Ascending aorta (tissue), 2 donors: ENCODE measurements at regions not wholly inside any gene's neighbourhood (a gene's known extent, or its start where the extent isn't known, plus 50 kb on each side); places are given as distances from the start of the nearest gene placed in this dataset.
"Not testable (repeated sequence)": the region's sequence is repeated elsewhere in the genome, so short reads cannot be mapped to it uniquely, and the experiment has no call there.

Experiments used
- DNase-seq, 2 donors: peaks; one replicate each; pipeline ENCODE4 v3.0.0-alpha.2; 2019; ENCODE audit warnings: low spot score in 2 of 2
- H3K27ac ChIP-seq, 2 donors: fragments of 200-600 bp; sonication (generic); one replicate each; pipeline ENCODE4 v1.5.1; 2016 to 2017; ENCODE audit warnings: mild to moderate bottlenecking in 1 of 2
- H3K27me3 ChIP-seq: fragments of 200-600 bp; sonication (generic); one replicate; pipeline ENCODE4 v1.5.1; 2017
- H3K36me3 ChIP-seq, 2 donors: fragments of 200-600 bp; sonication (generic); one replicate each; pipeline ENCODE4 v1.5.1; 2016
- H3K4me1 ChIP-seq, 2 donors: fragments of 200-600 bp; sonication (generic); one replicate each; pipeline ENCODE4 v1.5.1; 2016 to 2017; ENCODE audit warnings: mild to moderate bottlenecking in 1 of 2
- H3K4me3 ChIP-seq, 2 donors: fragments of 200-600 bp; sonication (generic); one replicate each; pipeline ENCODE4 v1.5.1; 2016 to 2017; ENCODE audit warnings: mild to moderate bottlenecking in 1 of 2
- H3K9me3 ChIP-seq, 2 donors: fragments of 200-600 bp; sonication (generic); one replicate each; pipeline ENCODE4 v1.5.1; 2016
- CTCF ChIP-seq, 3 experiments: fragments of 200-600 bp in 2 of 3; fragments of 450-650 bp in 1 of 3; sonication (generic) in 2 of 3; IDR thresholded peaks; one replicate each; pipeline ENCODE4 v1.5.1; 2016 to 2019; ENCODE audit warnings: antibody characterized with exemption in 3 of 3, mild to moderate bottlenecking in 1 of 3, moderate library complexity in 1 of 3
- intact Hi-C: fragments of 100-400 bp; cut with DNase I; formaldehyde crosslinking; loops from one replicate; pipeline ENCODE4 v1.15.1; 2023

GRCh38 chr5:50898966-50899365, 232.5 kb downstream of the PARP8 start:
- no peak for DNase-seq
- Histone ChIP-seq H3K27me3 (no peaks in the 10 kb centered on the region), H3K27ac (no peak overlapping the region), H3K36me3 (no peaks in the 10 kb centered on the region), H3K4me1 (no peaks in the 10 kb centered on the region), H3K9me3 (no peaks in the 10 kb centered on the region), H3K4me3 (no peak overlapping the region)
- intact Hi-C loops: no loop called here
- TF ChIP-seq CTCF (IDR thresholded peaks at IDR 0.05): no peak

DNA sequence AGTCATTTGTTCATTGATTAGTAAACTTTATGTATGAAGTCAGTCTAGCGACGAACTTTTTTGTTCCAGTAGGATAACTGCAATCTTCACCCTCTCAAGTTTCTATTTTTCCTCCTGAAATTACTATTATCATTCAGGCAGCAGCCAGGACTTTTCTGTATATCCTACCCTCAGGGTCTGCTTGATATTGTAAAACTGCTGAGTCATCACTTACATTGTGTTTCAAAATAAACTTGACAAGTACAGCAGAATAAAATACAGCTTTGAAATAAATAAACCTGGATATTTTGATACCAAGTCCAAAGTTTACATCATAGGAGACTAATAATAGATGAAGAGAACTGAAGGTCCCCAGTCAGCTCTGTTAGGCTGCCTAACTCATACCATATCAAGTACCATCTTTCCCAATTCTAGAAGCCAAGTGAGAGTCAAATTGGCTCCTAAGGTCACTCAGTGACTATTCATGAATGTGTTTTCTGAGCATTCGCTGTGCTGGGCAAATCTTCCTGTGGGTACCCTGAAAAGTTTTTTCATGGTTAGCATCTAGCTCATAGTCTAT, 234.6 kb downstream of the PARP8 start:
- intact Hi-C loops: no loop called here
- TF ChIP-seq CTCF (IDR thresholded peaks at IDR 0.05): no peak

GRCh38 chr5:50903651-50904050, 237.2 kb downstream of the PARP8 start:
- Histone ChIP-seq H3K4me1 (no peaks in the 10 kb centered on the region), H3K36me3 (no peaks in the 10 kb centered on the region), H3K4me3 (no peak overlapping the region), H3K27me3 (no peaks in the 10 kb centered on the region), H3K27ac (no peak overlapping the region), H3K9me3 (no peaks in the 10 kb centered on the region)
- TF ChIP-seq CTCF (IDR thresholded peaks at IDR 0.05): no peak
- intact Hi-C loops: no loop called here
- DNase-seq: no peak

More for the DNA sequence above, 234.6 kb downstream of the PARP8 start:
- Histone ChIP-seq H3K4me3 (no peak overlapping the region), H3K36me3 (no peaks in the 10 kb centered on the region), H3K27me3 (no peaks in the 10 kb centered on the region), H3K4me1 (no peaks in the 10 kb centered on the region), H3K9me3 (no peaks in the 10 kb centered on the region), H3K27ac (no peak overlapping the region)
- no peak for DNase-seq

GRCh38 chr5:50905996-50906570, 239.6 kb downstream of the PARP8 start:
- no peaks in the 10 kb centered on the region for H3K9me3 ChIP-seq
- no peaks in the 10 kb centered on the region for H3K27me3 ChIP-seq
- no peak for TF ChIP-seq CTCF (IDR thresholded peaks at IDR 0.05)
- intact Hi-C loops: no loop called here
- H3K36me3 ChIP-seq: no peaks in the 10 kb centered on the region
- H3K4me3 ChIP-seq: no peak overlapping the region
- H3K4me1 ChIP-seq: no peaks in the 10 kb centered on the region
- H3K27ac ChIP-seq: no peak overlapping the region
- no peak for DNase-seq

- H3K9me3 ChIP-seq, H3K27me3 ChIP-seq, DNase-seq, H3K4me3 ChIP-seq, intact Hi-C loops, H3K36me3 ChIP-seq, H3K27ac ChIP-seq, H3K4me1 ChIP-seq: not testable (repeated sequence)
Measured at GRCh38 chr5:50920160-50920559, 253.7 kb downstream of the PARP8 start.

GRCh38 chr5:50921366-50922133, 255.1 kb downstream of the PARP8 start:
- H3K36me3 ChIP-seq: no peaks in the 10 kb centered on the region
- H3K27me3 ChIP-seq: no peaks in the 10 kb centered on the region
- TF ChIP-seq CTCF (IDR thresholded peaks at IDR 0.05): no peak
- H3K27ac ChIP-seq: no peak overlapping the region
- H3K9me3 ChIP-seq: no peaks in the 10 kb centered on the region
- DNase-seq: no peak
- H3K4me3 ChIP-seq: no peak overlapping the region
- intact Hi-C loops: no loop called here
- no peaks in the 10 kb centered on the region for H3K4me1 ChIP-seq
